ENCODE measurements at regions not wholly inside any gene's neighbourhood (a gene's known extent, or its start where the extent isn't known, plus 50 kb on each side); places are given as distances from the start of the nearest gene placed in this dataset.

GRCh38 chr13:90320664-90321063 lies 1026.8 kb upstream of the MIR17HG start (continued):
- TF ChIP-seq ZNF16 (tag by site-specific recombination; IDR thresholded peaks at IDR 0.05; ENCODE audit: low read depth): no peak
- no peak for TF ChIP-seq EGR2 (tag by site-specific recombination; IDR thresholded peaks at IDR 0.05; ENCODE audit: low read depth)
- TF ChIP-seq ZNF350 (tag by site-specific recombination; IDR thresholded peaks at IDR 0.05): no peak
- no peak for TF ChIP-seq GLIS2 (tag by site-specific recombination; IDR thresholded peaks at IDR 0.05)
- no peak for TF ChIP-seq AEBP2 (tag by site-specific recombination; IDR thresholded peaks at IDR 0.05; ENCODE audit: borderline replicate concordance)
- no peak for TF ChIP-seq KLF17 (tag by site-specific recombination; IDR thresholded peaks at IDR 0.05)
- no peak for TF ChIP-seq MEIS1 (CRISPR knock-in tag; IDR thresholded peaks at IDR 0.05; ENCODE audit: borderline replicate concordance)
- TF ChIP-seq KLF1 (tag by site-specific recombination; IDR thresholded peaks at IDR 0.05): no peak
- TF ChIP-seq GLIS1 (tag by site-specific recombination; IDR thresholded peaks at IDR 0.05): no peak
- TF ChIP-seq ZBTB44 (tag by site-specific recombination; IDR thresholded peaks at IDR 0.05): no peak
- TF ChIP-seq ZNF624 (tag by site-specific recombination; IDR thresholded peaks at IDR 0.05): no peak
- TF ChIP-seq KLF16 (tag by site-specific recombination; IDR thresholded peaks at IDR 0.05): no peak
- no peak for TF ChIP-seq TRIM28 (IDR thresholded peaks at IDR 0.05; ENCODE audit: borderline replicate concordance, low read length)
- TF ChIP-seq ZNF341 (tag by site-specific recombination; IDR thresholded peaks at IDR 0.05; ENCODE audit: low read depth): no peak
- no peak for TF ChIP-seq ZNF202 (tag by site-specific recombination; IDR thresholded peaks at IDR 0.05; ENCODE audit: borderline replicate concordance)
- TF ChIP-seq ZNF837 (tag by site-specific recombination; IDR thresholded peaks at IDR 0.05): no peak
- TF ChIP-seq ZNF155 (tag by site-specific recombination; IDR thresholded peaks at IDR 0.05): no peak

GRCh38 chr13:90321281-90321931 lies 1026.1 kb upstream of the MIR17HG start:
- no peak overlapping the region for H3K27ac ChIP-seq (ENCODE audit: extremely low read depth, low read depth, low read length)
- H3K9me3 ChIP-seq (ENCODE audit: control insufficient read depth, insufficient read depth, low read depth, low read length): no peaks in the 10 kb centered on the region
- no peaks in the 10 kb centered on the region for H3K36me3 ChIP-seq (ENCODE audit: control insufficient read depth in 2 of 2, insufficient read depth in 1 of 2, low read length in 2 of 2)
- ChIA-PET CTCF (no interaction called here), POLR2A (no interaction called here)
- no peaks in the 10 kb centered on the region for H3K4me1 ChIP-seq (ENCODE audit: control insufficient read depth, insufficient read depth, low read length)
- H3K4me3 ChIP-seq (ENCODE audit: low read depth, low read length): no peak overlapping the region
- TF ChIP-seq YY2 (tag by site-specific recombination; IDR thresholded peaks at IDR 0.05): no peak
- no peak for TF ChIP-seq ZNF449 (tag by site-specific recombination; IDR thresholded peaks at IDR 0.05)
- TF ChIP-seq ATF2 (tag by site-specific recombination; IDR thresholded peaks at IDR 0.05; ENCODE audit: low read depth): no peak
- TF ChIP-seq PATZ1 (tag by site-specific recombination; IDR thresholded peaks at IDR 0.05): no peak
- no peak for TF ChIP-seq SCRT2 (tag by site-specific recombination; IDR thresholded peaks at IDR 0.05)
- no peak for TF ChIP-seq ELK4 (IDR thresholded peaks at IDR 0.05; ENCODE audit: borderline replicate concordance, low read depth, low read length)
- TF ChIP-seq ZNF302 (tag by site-specific recombination; IDR thresholded peaks at IDR 0.05; ENCODE audit: low read depth): no peak
- TF ChIP-seq ZNF394 (tag by site-specific recombination; IDR thresholded peaks at IDR 0.05; ENCODE audit: borderline replicate concordance): no peak
- no peak for TF ChIP-seq ZNF830 (tag by site-specific recombination; IDR thresholded peaks at IDR 0.05; ENCODE audit: low read depth)

Data from HEK293 (cell line).